Mammary epithelial cell (primary cell): ENCODE measurements at regions not wholly inside any gene's neighbourhood (a gene's known extent, or its start where the extent isn't known, plus 50 kb on each side); places are given as distances from the start of the nearest gene placed in this dataset.

ENCODE experiments used
- CTCF ChIP-seq, 2 donors: IDR thresholded peaks in 1 of 2; conservative IDR thresholded peaks in 1 of 2; 2 replicates each; pipeline ENCODE4 v1.5.1; 2011 to 2012; ENCODE audit warnings: inconsistent platforms in 2 of 2, low read length in 2 of 2, mild to moderate bottlenecking in 2 of 2, control low read depth in 1 of 2, low read depth in 1 of 2; ENCODE audit not compliant: insufficient read depth in 1 of 2; ENCODE audit errors: extremely low read depth in 1 of 2
- EZH2 ChIP-seq: IDR thresholded peaks from 2 replicates; pipeline ENCODE4 v1.6.1; 2012; ENCODE audit warnings: low read length, inconsistent platforms, borderline replicate concordance

- no peak for TF ChIP-seq CTCF (conservative IDR thresholded peaks at IDR 0.05 in 1 of 2, IDR thresholded peaks at IDR 0.05 in 1 of 2; ENCODE audit: extremely low read depth in 1 of 2, insufficient read depth in 1 of 2, low read depth in 1 of 2, low read length in 2 of 2)
- no peak for TF ChIP-seq EZH2
These were observed 463.7 kb upstream of the NBEA start for GRCh38 chr13:34478376-34478775.
